GM10266 (cell line): ENCODE measurements at regions not wholly inside any gene's neighbourhood (a gene's known extent, or its start where the extent isn't known, plus 50 kb on each side); places are given as distances from the start of the nearest gene placed in this dataset.

Experiments
- DNase-seq: peaks from one replicate; pipeline ENCODE4 v3.0.0; 2012; ENCODE audit errors: extremely low spot score
- CTCF ChIP-seq: IDR thresholded peaks from 2 replicates; pipeline ENCODE4 v1.5.1; 2012; ENCODE audit warnings: mild to moderate bottlenecking, low read depth; ENCODE audit not compliant: control insufficient read depth, insufficient read depth; ENCODE audit errors: missing control alignments

- no peak for DNase-seq
- TF ChIP-seq CTCF, result no peak
Observed at GRCh38 chr5:8288897-8289516, 420.1 kb downstream of the MTRR start.

- TF ChIP-seq CTCF, result no peak
- DNase-seq, result no peak
Observed at GRCh38 chr5:8289779-8290178, 420.8 kb downstream of the MTRR start.

- DNase-seq, result no peak
- no peak for TF ChIP-seq CTCF
Observed at GRCh38 chr5:8290721-8291120, 421.8 kb downstream of the MTRR start.

GRCh38 chr5:8291641-8292040 is 422.7 kb downstream of the MTRR start:
- DNase-seq, result no peak
- TF ChIP-seq CTCF, result no peak

- TF ChIP-seq CTCF, result no peak
- DNase-seq, result no peak
Observed at GRCh38 chr5:8295141-8295540, 426.2 kb downstream of the MTRR start.

- no peak for TF ChIP-seq CTCF
- no peak for DNase-seq
Observed at GRCh38 chr5:8299716-8300115, 430.8 kb downstream of the MTRR start.

GRCh38 chr5:8304341-8304740 is 435.4 kb downstream of the MTRR start:
- no peak for DNase-seq

More at GRCh38 chr5:8304341-8304740, 435.4 kb downstream of the MTRR start:
- no peak for TF ChIP-seq CTCF
